OCI-LY1 (cell line): ENCODE measurements at regions not wholly inside any gene's neighbourhood (a gene's known extent, or its start where the extent isn't known, plus 50 kb on each side); places are given as distances from the start of the nearest gene placed in this dataset.

Experiments used
- CTCF ChIP-seq: fragments of 200-600 bp; sonication (generic), shearing (Covaris generic); IDR thresholded peaks from 2 replicates; pipeline ENCODE4 v1.5.1; 2017; ENCODE audit warnings: mild to moderate bottlenecking, antibody characterized with exemption, low read length, moderate library complexity, mixed read lengths
- EZH2 ChIP-seq: fragments of 200-600 bp; sonication (generic), shearing (Covaris generic); IDR thresholded peaks from 2 replicates; pipeline ENCODE4 v1.8.0; 2017; ENCODE audit warnings: borderline replicate concordance, mixed run types, mild to moderate bottlenecking, antibody characterized with exemption, low read length, moderate library complexity, mixed read lengths

GRCh38 chr6:92790381-92790780 is 629.0 kb downstream of the EPHA7 start:
- TF ChIP-seq CTCF (no peak), EZH2 (no peak)
